WI38 (cell line): ENCODE measurements at regions not wholly inside any gene's neighbourhood (a gene's known extent, or its start where the extent isn't known, plus 50 kb on each side); places are given as distances from the start of the nearest gene placed in this dataset.
"Not testable (repeated sequence)": the region's sequence is repeated elsewhere in the genome, so short reads cannot be mapped to it uniquely, and the experiment has no call there.

ENCODE experiments used
- H3K4me3 ChIP-seq: 2 replicates; pipeline ENCODE4 v1.5.1; 2011; ENCODE audit warnings: low read depth, mild to moderate bottlenecking, control low read depth, low read length
- CTCF ChIP-seq: IDR thresholded peaks from 2 replicates; pipeline ENCODE4 v1.5.1; 2012; ENCODE audit warnings: low read depth, mild to moderate bottlenecking, control low read depth, low read length

- TF ChIP-seq CTCF, result no peak
- H3K4me3 ChIP-seq, result no peak overlapping the region
These were observed 331.3 kb upstream of the MEIS1 start for GRCh38 chr2:66103581-66103980.

DNA sequence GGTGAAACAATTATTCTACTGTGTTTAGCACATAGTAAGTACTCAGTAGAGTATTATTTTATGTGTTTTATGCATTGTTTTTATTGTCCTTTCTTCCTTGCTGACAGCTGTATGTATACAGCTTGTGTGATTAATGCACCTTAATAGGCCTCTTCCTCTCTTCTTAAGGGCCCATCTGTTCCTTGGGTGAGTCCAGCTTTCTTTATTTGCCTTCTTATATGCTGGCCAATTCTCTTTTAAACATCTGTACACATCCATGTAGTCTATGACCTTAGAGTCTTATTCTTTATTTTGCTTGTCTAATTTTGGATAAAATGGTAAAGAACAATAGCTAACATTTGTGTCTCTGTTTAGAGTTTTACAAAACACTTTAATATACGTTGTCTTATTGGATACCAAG is 333.7 kb upstream of the MEIS1 start:
- no peak overlapping the region for H3K4me3 ChIP-seq
- TF ChIP-seq CTCF, result no peak

GRCh38 chr2:66095820-66096345 is 339.0 kb upstream of the MEIS1 start:
- no peak for TF ChIP-seq CTCF
- H3K4me3 ChIP-seq, result no peak overlapping the region

- not testable (repeated sequence) for H3K4me3 ChIP-seq
These were observed 340.2 kb upstream of the MEIS1 start for GRCh38 chr2:66094689-66095088.

- TF ChIP-seq CTCF, result no peak
- no peak overlapping the region for H3K4me3 ChIP-seq
These were observed 341.6 kb upstream of the MEIS1 start for GRCh38 chr2:66093371-66093770.

DNA sequence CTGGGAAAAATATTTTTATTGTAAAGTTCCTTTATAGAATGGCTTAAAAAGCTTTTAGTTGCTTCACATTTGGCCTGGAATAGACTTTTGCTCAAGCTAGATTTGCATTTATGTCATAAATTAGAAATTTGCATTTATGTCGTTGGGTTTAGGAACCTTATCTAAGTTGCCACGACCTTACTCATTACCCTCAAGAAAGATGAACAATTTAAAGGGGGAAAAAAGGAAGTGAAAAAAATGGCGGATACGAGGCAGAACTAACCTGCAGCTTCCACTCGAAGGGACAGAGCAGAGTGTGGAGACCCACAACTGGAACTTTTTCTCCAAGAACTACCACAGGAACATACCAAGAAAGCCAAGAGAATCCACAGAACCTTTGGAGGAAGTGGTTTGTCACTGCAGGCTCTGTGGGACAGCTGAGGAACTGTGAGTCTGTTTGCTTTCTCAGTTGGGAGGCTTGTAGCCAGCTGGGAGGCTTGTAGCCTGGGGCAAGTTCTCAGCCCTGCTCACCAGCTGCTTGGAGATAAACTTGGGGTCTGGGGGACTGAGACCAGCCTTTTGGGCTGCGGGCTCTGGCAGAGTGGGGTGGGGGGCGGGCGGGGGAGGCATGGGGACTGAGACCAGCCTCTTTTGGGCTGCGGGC is 349.9 kb upstream of the MEIS1 start:
- TF ChIP-seq CTCF, result no peak
- H3K4me3 ChIP-seq, result no peak overlapping the region

DNA sequence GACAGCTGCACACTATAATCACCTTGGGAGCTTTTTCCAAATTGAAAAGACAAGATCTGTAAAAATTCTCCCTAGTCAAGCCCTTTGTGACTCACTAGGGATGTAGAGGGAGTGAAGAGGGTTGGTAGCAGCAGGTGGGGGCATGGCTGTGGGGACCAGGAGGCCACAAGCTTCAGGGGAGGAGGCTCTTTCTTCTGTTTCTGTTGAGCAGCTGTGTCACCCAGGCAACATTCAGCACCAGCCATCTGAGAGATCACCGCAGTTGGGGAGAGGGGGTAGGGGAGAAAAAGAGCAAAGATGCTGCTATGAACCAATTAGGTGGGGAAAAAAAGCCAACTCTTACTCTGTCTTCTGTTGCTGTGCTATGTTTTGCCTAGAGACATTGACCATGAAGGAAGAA is 352.3 kb upstream of the MEIS1 start:
- H3K4me3 ChIP-seq, result no peak overlapping the region
- no peak for TF ChIP-seq CTCF

- no peak for TF ChIP-seq CTCF
- H3K4me3 ChIP-seq, result no peak overlapping the region
These were observed 354.8 kb upstream of the MEIS1 start for GRCh38 chr2:66080127-66080526.
